AG04449 (cell line): ENCODE measurements at regions not wholly inside any gene's neighbourhood (a gene's known extent, or its start where the extent isn't known, plus 50 kb on each side); places are given as distances from the start of the nearest gene placed in this dataset.

Experiments
- CTCF ChIA-PET: fragments of 350-600 bp; formaldehyde crosslinking; extraction: SDS; loops from one replicate; lab custom pipeline; 2021; ENCODE audit warnings: antibody characterized with exemption; lab: Yijun Ruan, JAX
- POLR2A ChIA-PET: fragments of 400-600, 350-600 bp; formaldehyde crosslinking; extraction: SDS; loops from one replicate; lab custom pipeline; 2020; ENCODE audit warnings: antibody characterized with exemption, inconsistent platforms; lab: Yijun Ruan, JAX
- DNase-seq: peaks from one replicate; pipeline ENCODE4 v3.0.0-alpha.2; 2010; ENCODE audit warnings: low read depth, low spot score
- H3K4me3 ChIP-seq: 2 replicates; pipeline ENCODE4 v1.5.1; 2011; ENCODE audit warnings: low read depth, mild to moderate bottlenecking, control low read depth, low read length
- CTCF ChIP-seq: IDR thresholded peaks from one replicate; pipeline ENCODE4 v1.5.1; 2011; ENCODE audit warnings: mild to moderate bottlenecking, moderate library complexity, low read length, control low read depth, inconsistent platforms; ENCODE audit not compliant: insufficient read depth; ENCODE audit errors: missing control alignments

GRCh38 chr17:34156741-34157589 is 98.1 kb upstream of the CCL2 start:
- POLR2A ChIA-PET = no interaction called here
- no peak overlapping the region for H3K4me3 ChIP-seq
- no peak for TF ChIP-seq CTCF
- CTCF ChIA-PET = interaction anchor here (2.7 kb wide), 1 partner anchor 15 kb away, joined by 7 read pairs; no protein-coding TSS in a partner anchor
- DNase-seq = no peak

GRCh38 chr17:34161690-34162089 is 93.4 kb upstream of the CCL2 start:
- no peak for DNase-seq
- CTCF ChIA-PET = interaction anchor here (1.0 to 3.1 kb wide), 2 partner anchors 9 to 199 kb away, joined by 4 to 15 read pairs; no protein-coding TSS in a partner anchor
- POLR2A ChIA-PET = no interaction called here
- no peak for TF ChIP-seq CTCF
- H3K4me3 ChIP-seq = no peak overlapping the region

GRCh38 chr17:34163123-34163522 is 92.0 kb upstream of the CCL2 start:
- ChIA-PET CTCF (interaction anchor here (3.1 kb wide), 1 partner anchor 8 kb away, joined by 15 read pairs; no protein-coding TSS in a partner anchor), POLR2A (no interaction called here)
- no peak for TF ChIP-seq CTCF
- no peak for DNase-seq
- H3K4me3 ChIP-seq = no peak overlapping the region

GRCh38 chr17:34163646-34164045 is 91.4 kb upstream of the CCL2 start:
- DNase-seq = no peak
- ChIA-PET POLR2A (no interaction called here), CTCF (interaction anchor here (1.0 to 3.1 kb wide), 3 partner anchors 8 to 10 kb away, joined by 3 to 15 read pairs (median 3); no protein-coding TSS in a partner anchor)
- peak; percentile 32 for TF ChIP-seq CTCF
- no peak overlapping the region for H3K4me3 ChIP-seq

GRCh38 chr17:34164837-34165236 is 90.2 kb upstream of the CCL2 start:
- POLR2A ChIA-PET = no interaction called here
- no peak for DNase-seq
- no peak overlapping the region for H3K4me3 ChIP-seq
- no peak for TF ChIP-seq CTCF
- CTCF ChIA-PET = interaction anchor here (1.0 to 1.8 kb wide), 3 partner anchors 11 to 387 kb away, joined by 3 to 13 read pairs (median 3); no protein-coding TSS in a partner anchor

- DNase-seq = no peak
- POLR2A ChIA-PET = no interaction called here
- CTCF ChIA-PET = interaction anchor here (1.0 to 8.6 kb wide), 3 partner anchors 34 to 195 kb away, joined by 3 to 153 read pairs (median 13); partner anchors contain the start of gene CCL1
- no peak for TF ChIP-seq CTCF
- H3K4me3 ChIP-seq = no peak overlapping the region
Observed at GRCh38 chr17:34166352-34166751, 88.7 kb upstream of the CCL2 start.
